GM18520 (cell line): ENCODE measurements at regions not wholly inside any gene's neighbourhood (a gene's known extent, or its start where the extent isn't known, plus 50 kb on each side); places are given as distances from the start of the nearest gene placed in this dataset.
"Not testable (repeated sequence)": the region's sequence is repeated elsewhere in the genome, so short reads cannot be mapped to it uniquely, and the experiment has no call there.

Source experiments
- ATAC-seq: cut with Tn5 transposase; IDR thresholded peaks from one replicate; pipeline ENCODE4 v1.9.1; 2021; ENCODE audit not compliant: unreplicated experiment

- ATAC-seq = no peak
Observed at GRCh38 chr6:168864541-168865460, 388.8 kb downstream of the THBS2 start.

- ATAC-seq = no peak
Observed at GRCh38 chr6:168863467-168863866, 390.2 kb downstream of the THBS2 start.

- no peak for ATAC-seq
Observed at GRCh38 chr6:168862346-168862980, 391.2 kb downstream of the THBS2 start.

- no peak for ATAC-seq
Observed at GRCh38 chr6:168860987-168861386, 392.7 kb downstream of the THBS2 start.

- no peak for ATAC-seq
Observed at GRCh38 chr6:168860341-168860740, 393.3 kb downstream of the THBS2 start.

GRCh38 chr6:168858926-168859325 is 394.7 kb downstream of the THBS2 start:
- no peak for ATAC-seq

GRCh38 chr6:168856914-168857313 is 396.7 kb downstream of the THBS2 start:
- no peak for ATAC-seq

GRCh38 chr6:168852376-168852884 is 401.2 kb downstream of the THBS2 start:
- ATAC-seq = no peak

GRCh38 chr6:168851460-168852375 is 401.9 kb downstream of the THBS2 start:
- ATAC-seq = no peak

- not testable (repeated sequence) for ATAC-seq
Observed at GRCh38 chr6:168850027-168850736, 403.5 kb downstream of the THBS2 start.

- no peak for ATAC-seq
Observed at GRCh38 chr6:168849459-168849858, 404.2 kb downstream of the THBS2 start.

- ATAC-seq = no peak
Observed at GRCh38 chr6:168848797-168849196, 404.8 kb downstream of the THBS2 start.

- ATAC-seq = no peak
Observed at GRCh38 chr6:168844821-168845609, 404.0 kb downstream of the SMOC2 start.

GRCh38 chr6:168842632-168843212 is 401.7 kb downstream of the SMOC2 start:
- not testable (repeated sequence) for ATAC-seq

GRCh38 chr6:168841609-168842278 is 400.8 kb downstream of the SMOC2 start:
- ATAC-seq = no peak

GRCh38 chr6:168840932-168841331 is 399.9 kb downstream of the SMOC2 start:
- not testable (repeated sequence) for ATAC-seq

GRCh38 chr6:168840299-168840698 is 399.3 kb downstream of the SMOC2 start:
- ATAC-seq = not testable (repeated sequence)

GRCh38 chr6:168838037-168838399 is 397.0 kb downstream of the SMOC2 start:
- no peak for ATAC-seq
